ENCODE measurements at regions not wholly inside any gene's neighbourhood (a gene's known extent, or its start where the extent isn't known, plus 50 kb on each side); places are given as distances from the start of the nearest gene placed in this dataset.

- H3K36me3 ChIP-seq (replicated peaks; ENCODE audit: low read depth, low read length), result no peaks in the 10 kb centered on the region
- no peaks in the 10 kb centered on the region for H3K4me1 ChIP-seq (ENCODE audit: low read length)
- no peak overlapping the region for H2AFZ ChIP-seq (ENCODE audit: low read depth, low read length)
- H3K4me2 ChIP-seq (ENCODE audit: low read length), result no peak overlapping the region
- no peak overlapping the region for H3K4me3 ChIP-seq (ENCODE audit: low read length)
- no peak overlapping the region for H3K9ac ChIP-seq (ENCODE audit: low read length)
- TF ChIP-seq EZH2phosphoT487 (IDR thresholded peaks at IDR 0.05; ENCODE audit: low read depth) (no peak), CTCF (IDR thresholded peaks at IDR 0.05; ENCODE audit: low read depth, low read length) (no peak)
- no peaks in the 10 kb centered on the region for H4K20me1 ChIP-seq (ENCODE audit: insufficient read depth, low read length)
- H3K79me2 ChIP-seq (ENCODE audit: low read length), result no peaks in the 10 kb centered on the region
- no peak overlapping the region for H3K27ac ChIP-seq (ENCODE audit: low read length)
- H3K27me3 ChIP-seq (ENCODE audit: low read depth, low read length), result no peaks in the 10 kb centered on the region
- H3K9me3 ChIP-seq (ENCODE audit: insufficient read depth, low read length), result no peaks in the 10 kb centered on the region
Observed at GRCh38 chr5:27908341-27908740, 870.0 kb upstream of the CDH9 start.

GRCh38 chr5:27906931-27907601, 868.7 kb upstream of the CDH9 start:
- no peaks in the 10 kb centered on the region for H3K9me3 ChIP-seq (ENCODE audit: insufficient read depth, low read length)
- no peaks in the 10 kb centered on the region for H3K27me3 ChIP-seq (ENCODE audit: low read depth, low read length)
- no peaks in the 10 kb centered on the region for H4K20me1 ChIP-seq (ENCODE audit: insufficient read depth, low read length)
- H3K27ac ChIP-seq (ENCODE audit: low read length), result no peak overlapping the region
- H2AFZ ChIP-seq (ENCODE audit: low read depth, low read length), result no peak overlapping the region
- H3K36me3 ChIP-seq (replicated peaks; ENCODE audit: low read depth, low read length), result no peaks in the 10 kb centered on the region
- no peak overlapping the region for H3K4me3 ChIP-seq (ENCODE audit: low read length)
- H3K4me1 ChIP-seq (ENCODE audit: low read length), result no peaks in the 10 kb centered on the region
- no peak overlapping the region for H3K9ac ChIP-seq (ENCODE audit: low read length)
- TF ChIP-seq CTCF (IDR thresholded peaks at IDR 0.05; ENCODE audit: low read depth, low read length) (no peak), EZH2phosphoT487 (IDR thresholded peaks at IDR 0.05; ENCODE audit: low read depth) (no peak)
- H3K79me2 ChIP-seq (ENCODE audit: low read length), result no peaks in the 10 kb centered on the region
- no peak overlapping the region for H3K4me2 ChIP-seq (ENCODE audit: low read length)

- no peaks in the 10 kb centered on the region for H3K36me3 ChIP-seq (replicated peaks; ENCODE audit: low read depth, low read length)
- H3K79me2 ChIP-seq (ENCODE audit: low read length), result no peaks in the 10 kb centered on the region
- no peaks in the 10 kb centered on the region for H3K27me3 ChIP-seq (ENCODE audit: low read depth, low read length)
- no peak overlapping the region for H3K4me3 ChIP-seq (ENCODE audit: low read length)
- no peak overlapping the region for H2AFZ ChIP-seq (ENCODE audit: low read depth, low read length)
- H3K27ac ChIP-seq (ENCODE audit: low read length), result no peak overlapping the region
- no peaks in the 10 kb centered on the region for H3K4me1 ChIP-seq (ENCODE audit: low read length)
- H3K9ac ChIP-seq (ENCODE audit: low read length), result no peak overlapping the region
- no peaks in the 10 kb centered on the region for H4K20me1 ChIP-seq (ENCODE audit: insufficient read depth, low read length)
- H3K4me2 ChIP-seq (ENCODE audit: low read length), result no peak overlapping the region
- no peaks in the 10 kb centered on the region for H3K9me3 ChIP-seq (ENCODE audit: insufficient read depth, low read length)
- TF ChIP-seq CTCF (IDR thresholded peaks at IDR 0.05; ENCODE audit: low read depth, low read length) (no peak), EZH2phosphoT487 (IDR thresholded peaks at IDR 0.05; ENCODE audit: low read depth) (no peak)
Observed at GRCh38 chr5:27906481-27906880, 868.1 kb upstream of the CDH9 start.

- Histone ChIP-seq H3K9ac (ENCODE audit: low read length) (no peak overlapping the region), H3K9me3 (ENCODE audit: insufficient read depth, low read length) (no peaks in the 10 kb centered on the region), H3K4me1 (ENCODE audit: low read length) (no peaks in the 10 kb centered on the region), H3K36me3 (replicated peaks; ENCODE audit: low read depth, low read length) (no peaks in the 10 kb centered on the region), H3K27ac (ENCODE audit: low read length) (no peak overlapping the region), H2AFZ (ENCODE audit: low read depth, low read length) (no peak overlapping the region), H3K27me3 (ENCODE audit: low read depth, low read length) (no peaks in the 10 kb centered on the region), H3K4me3 (ENCODE audit: low read length) (no peak overlapping the region), H3K4me2 (ENCODE audit: low read length) (no peak overlapping the region), H3K79me2 (ENCODE audit: low read length) (no peaks in the 10 kb centered on the region), H4K20me1 (ENCODE audit: insufficient read depth, low read length) (no peaks in the 10 kb centered on the region)
- TF ChIP-seq CTCF (IDR thresholded peaks at IDR 0.05; ENCODE audit: low read depth, low read length) (no peak), EZH2phosphoT487 (IDR thresholded peaks at IDR 0.05; ENCODE audit: low read depth) (no peak)
Observed at GRCh38 chr5:27900761-27901160, 862.4 kb upstream of the CDH9 start.

Measured in OCI-LY3 (cell line).